H1 (cell line): ENCODE measurements at regions not wholly inside any gene's neighbourhood (a gene's known extent, or its start where the extent isn't known, plus 50 kb on each side); places are given as distances from the start of the nearest gene placed in this dataset.

Source experiments
- CTCF ChIA-PET: fragments of 300-600 bp; sonication (Branson Sonifier 250); formaldehyde crosslinking; loops from one replicate; lab custom pipeline; 2021; ENCODE audit not compliant: partially characterized antibody; lab: Charles Lee
- POLR2A ChIA-PET: fragments of 300-600 bp; sonication (Branson Sonifier 250); formaldehyde crosslinking; loops from one replicate; lab custom pipeline; 2021; ENCODE audit warnings: inconsistent platforms; ENCODE audit not compliant: partially characterized antibody; lab: Charles Lee
- DNase-seq, 2 experiments: peaks; one replicate each; pipeline versions ENCODE4 v3.0.0 to v3.0.0-alpha.2; 2010 to 2022; ENCODE audit warnings: low spot score in 2 of 2, low read depth in 1 of 2, mixed read lengths in 1 of 2
- FAIRE-seq: peaks from 2 replicates; lab custom pipeline; 2011; peaks lifted over from hg19 to GRCh38; lab: Jason Lieb, UNC
- H2AFZ ChIP-seq: 2 replicates; pipeline ENCODE4 v1.8.1; 2012; ENCODE audit warnings: low read length, inconsistent platforms
- H2AK5ac ChIP-seq: 2 replicates; pipeline ENCODE4 v1.6.1; 2013; ENCODE audit warnings: low read depth, low read length
- H2BK120ac ChIP-seq: replicated peaks from 2 replicates; pipeline ENCODE3; 2013; ENCODE audit warnings: low read depth, low read length, inconsistent platforms
- H2BK12ac ChIP-seq: 2 replicates; pipeline ENCODE4 v1.6.1; 2013; ENCODE audit warnings: low read depth, low read length
- H2BK15ac ChIP-seq: 2 replicates; pipeline ENCODE4 v1.6.1; 2013; ENCODE audit warnings: low read length
- H2BK20ac ChIP-seq: 2 replicates; pipeline ENCODE4 v1.6.1; 2013; ENCODE audit warnings: low read length
- H2BK5ac ChIP-seq: 2 replicates; pipeline ENCODE4 v1.6.1; 2013; ENCODE audit warnings: low read depth, low read length
- H3K14ac ChIP-seq: 2 replicates; pipeline ENCODE4 v1.6.1; 2013; ENCODE audit warnings: inconsistent platforms; ENCODE audit not compliant: insufficient read length
- H3K18ac ChIP-seq: 2 replicates; pipeline ENCODE4 v1.6.1; 2013; ENCODE audit warnings: low read length; ENCODE audit errors: extremely low read depth
- H3K23ac ChIP-seq: 2 replicates; pipeline ENCODE4 v1.6.1; 2013; ENCODE audit warnings: inconsistent platforms; ENCODE audit not compliant: insufficient read length
- H3K23me2 ChIP-seq: 2 replicates; pipeline ENCODE4 v1.6.1; 2013; ENCODE audit warnings: low read depth, low read length
- H3K27ac ChIP-seq: 2 replicates; pipeline ENCODE4 v1.6.1; 2011; ENCODE audit warnings: low read depth, low read length, inconsistent platforms
- H3K27me3 ChIP-seq, 4 experiments: replicated peaks in 1 of 4; 1 replicate in 1 of 4; 2 replicates in 3 of 4; pipeline versions ENCODE4 v1.6.1 to v1.8.1; 2011 to 2013; ENCODE audit warnings: low read length in 3 of 4, mild to moderate bottlenecking in 3 of 4, inconsistent platforms in 2 of 4, mixed read lengths in 2 of 4, moderate library complexity in 1 of 4; ENCODE audit not compliant: control insufficient read depth in 3 of 4, insufficient read depth in 3 of 4; ENCODE audit errors: extremely low read depth in 1 of 4
- H3K36me3 ChIP-seq, 4 experiments: 2 replicates each; pipeline versions ENCODE4 v1.6.1 to v1.8.1; 2011 to 2013; ENCODE audit warnings: mild to moderate bottlenecking in 4 of 4, low read length in 3 of 4, moderate library complexity in 2 of 4, control low read depth in 1 of 4, inconsistent platforms in 1 of 4; ENCODE audit not compliant: insufficient read depth in 4 of 4, control insufficient read depth in 2 of 4
- H3K4ac ChIP-seq: replicated peaks from 2 replicates; pipeline ENCODE3; 2013; ENCODE audit warnings: low read length, low read depth, mixed read lengths, inconsistent platforms; ENCODE audit not compliant: insufficient read length
- H3K4me1 ChIP-seq, 4 experiments: replicated peaks in 1 of 4; 1 replicate in 1 of 4; 2 replicates in 3 of 4; pipeline versions ENCODE4 v1.6.1 to v1.8.1; 2011 to 2013; ENCODE audit warnings: low read length in 3 of 4, inconsistent platforms in 2 of 4, mixed read lengths in 1 of 4; ENCODE audit not compliant: insufficient read depth in 4 of 4, control insufficient read depth in 3 of 4
- H3K4me2 ChIP-seq, 2 experiments: 2 replicates each; pipeline versions ENCODE4 v1.6.1 to v1.8.1; 2011 to 2013; ENCODE audit warnings: low read depth in 2 of 2, low read length in 2 of 2, control low read depth in 1 of 2, inconsistent platforms in 1 of 2, mild to moderate bottlenecking in 1 of 2; ENCODE audit not compliant: insufficient read depth in 1 of 2
- H3K4me3 ChIP-seq, 4 experiments: fragments of 200-600, 300-600 bp in 1 of 4; sonication (generic), shearing (Covaris generic), sonication (Bioruptor Twin) in 1 of 4; 2 replicates each; pipeline versions ENCODE4 v1.5.1 to v1.8.1; 2011 to 2016; ENCODE audit warnings: low read length in 4 of 4, low read depth in 3 of 4, control low read depth in 2 of 4, inconsistent platforms in 2 of 4, mild to moderate bottlenecking in 2 of 4, mixed read lengths in 1 of 4, moderate library complexity in 1 of 4; ENCODE audit not compliant: insufficient read depth in 2 of 4; ENCODE audit errors: extremely low read depth in 1 of 4
- H3K56ac ChIP-seq: replicated peaks from 2 replicates; pipeline ENCODE3; 2013; ENCODE audit warnings: low read depth, mild to moderate bottlenecking, mixed read lengths, low read length, inconsistent platforms; ENCODE audit not compliant: insufficient read length
- H3K79me1 ChIP-seq: 2 replicates; pipeline ENCODE4 v1.6.1; 2013; ENCODE audit warnings: low read depth, low read length, control low read depth
- H3K79me2 ChIP-seq, 2 experiments: 2 replicates each; pipeline versions ENCODE4 v1.6.1 to v1.8.1; 2012 to 2013; ENCODE audit warnings: low read length in 2 of 2, mild to moderate bottlenecking in 2 of 2, inconsistent platforms in 1 of 2; ENCODE audit not compliant: insufficient read depth in 2 of 2, control insufficient read depth in 1 of 2
- H3K9ac ChIP-seq, 4 experiments: replicated peaks in 1 of 4; 1 replicate in 1 of 4; 2 replicates in 3 of 4; pipeline versions ENCODE4 v1.6.1 to v1.8.1; 2011 to 2013; ENCODE audit warnings: low read depth in 3 of 4, low read length in 3 of 4, control low read depth in 2 of 4, mild to moderate bottlenecking in 2 of 4, moderate library complexity in 2 of 4, inconsistent platforms in 1 of 4; ENCODE audit errors: extremely low read depth in 1 of 4
- H3K9me3 ChIP-seq, 2 experiments: 2 replicates each; pipeline versions ENCODE4 v1.6.1 to v1.8.1; 2012 to 2013; ENCODE audit warnings: mild to moderate bottlenecking in 2 of 2, moderate library complexity in 2 of 2, control low read depth in 1 of 2, inconsistent platforms in 1 of 2, low read depth in 1 of 2, low read length in 1 of 2, mixed read lengths in 1 of 2; ENCODE audit not compliant: insufficient read depth in 2 of 2
- H4K20me1 ChIP-seq, 2 experiments: replicated peaks in 1 of 2; 2 replicates each; pipeline versions ENCODE3 to v1.8.1; 2011 to 2013; ENCODE audit warnings: inconsistent platforms in 2 of 2, low read length in 2 of 2, mild to moderate bottlenecking in 1 of 2; ENCODE audit not compliant: insufficient read depth in 2 of 2, control insufficient read depth in 1 of 2
- H4K5ac ChIP-seq: 2 replicates; pipeline ENCODE4 v1.6.1; 2013; ENCODE audit warnings: low read length, low read depth, mixed read lengths, inconsistent platforms; ENCODE audit not compliant: insufficient read length
- H4K8ac ChIP-seq: 2 replicates; pipeline ENCODE4 v1.8.0; 2013; ENCODE audit warnings: mild to moderate bottlenecking, moderate library complexity, low read length, inconsistent platforms; ENCODE audit not compliant: insufficient read depth; ENCODE audit errors: extremely low read depth
- H4K91ac ChIP-seq: replicated peaks from 2 replicates; pipeline ENCODE3; 2013; ENCODE audit warnings: low read length, mixed read lengths, inconsistent platforms; ENCODE audit not compliant: insufficient read length
- ATF3 ChIP-seq: IDR thresholded peaks from 2 replicates; pipeline ENCODE4 v1.6.1; 2011; ENCODE audit warnings: low read depth, mild to moderate bottlenecking, low read length; ENCODE audit not compliant: insufficient read depth
- BRCA1 ChIP-seq: IDR thresholded peaks from 2 replicates; pipeline ENCODE4 v1.6.1; 2012; ENCODE audit warnings: low read depth, low read length, improper control_type of control experiment
- CREB1 ChIP-seq: IDR thresholded peaks from 2 replicates; pipeline ENCODE4 v1.6.1; 2012; ENCODE audit warnings: inconsistent platforms
- CTBP2 ChIP-seq: IDR thresholded peaks from 2 replicates; pipeline ENCODE4 v1.7.0; 2011; ENCODE audit warnings: borderline replicate concordance, mild to moderate bottlenecking, moderate library complexity, mixed read lengths, low read length; ENCODE audit not compliant: insufficient read depth, insufficient read length
- EP300 ChIP-seq, 2 experiments: IDR thresholded peaks; 1 replicate in 1 of 2; 2 replicates in 1 of 2; pipeline ENCODE4 v1.6.1; 2011 to 2012; ENCODE audit warnings: low read depth in 2 of 2, low read length in 2 of 2, mild to moderate bottlenecking in 2 of 2, borderline replicate concordance in 1 of 2, inconsistent platforms in 1 of 2, moderate library complexity in 1 of 2
- HDAC2 ChIP-seq, 2 experiments: fragments of 300-600 bp in 1 of 2; sonication (generic) in 1 of 2; IDR thresholded peaks; 2 replicates each; pipeline ENCODE4 v1.6.1; 2011 to 2012; ENCODE audit warnings: low read depth in 2 of 2, low read length in 2 of 2, mild to moderate bottlenecking in 2 of 2, moderate library complexity in 2 of 2, borderline replicate concordance in 1 of 2, inconsistent platforms in 1 of 2
- HDAC6 ChIP-seq: IDR thresholded peaks from one replicate; pipeline ENCODE4 v1.7.1; 2012; ENCODE audit warnings: low read depth, mild to moderate bottlenecking, inconsistent platforms, low read length, moderate library complexity
- KDM4A ChIP-seq: IDR thresholded peaks from one replicate; pipeline ENCODE4 v1.7.1; 2012; ENCODE audit warnings: low read depth, mild to moderate bottlenecking, moderate library complexity, low read length, inconsistent platforms; ENCODE audit not compliant: severe bottlenecking
- MAFK ChIP-seq: IDR thresholded peaks from 2 replicates; pipeline ENCODE4 v1.6.1; 2012; ENCODE audit warnings: low read depth, mild to moderate bottlenecking, improper control_type of control experiment, low read length
- RBBP5 ChIP-seq: IDR thresholded peaks from 2 replicates; pipeline ENCODE4 v1.7.1; 2012; ENCODE audit warnings: low read depth, mild to moderate bottlenecking, inconsistent platforms, low read length, moderate library complexity, borderline replicate concordance
- TAF1 ChIP-seq: IDR thresholded peaks from 2 replicates; pipeline ENCODE4 v1.6.1; 2011; ENCODE audit warnings: mild to moderate bottlenecking, low read depth, low read length
- TAF7 ChIP-seq: optimal IDR thresholded peaks from 2 replicates; pipeline ENCODE3; 2011; ENCODE audit warnings: low read depth, mild to moderate bottlenecking, inconsistent platforms, low read length, moderate library complexity, borderline replicate concordance
- WGBS, 2 experiments: shearing (Covaris generic) in 1 of 2; methylation state at CpG; one replicate each; pipeline versions ENCODE4 v1.1.6 to v1.1.7; 2013 to 2015; ENCODE audit warnings: low lambda C conversion rate in 2 of 2, mixed read lengths in 2 of 2, inconsistent platforms in 1 of 2, low coverage in 1 of 2, missing lambda C conversion rate in 1 of 2; ENCODE audit not compliant: insufficient replicate concordance in 2 of 2, insufficient coverage in 1 of 2, insufficient read length in 1 of 2; ENCODE audit errors: extremely low coverage in 1 of 2, missing lambda C conversion rate in 1 of 2; 5-methylcytosine and 5-hydroxymethylcytosine counted together
- TF ChIP-seq, protein P1 (sequence below): IDR thresholded peaks from 2 replicates; pipeline ENCODE4 v1.6.1; 2012; ENCODE audit warnings: inconsistent platforms

- no peaks in the 10 kb centered on the region for H4K20me1 ChIP-seq
- no peak overlapping the region for H4K8ac ChIP-seq
- DNase-seq (no peak), FAIRE-seq (no peak)
- no peak overlapping the region for H2BK15ac ChIP-seq
- H3K23ac ChIP-seq: no peak overlapping the region
- H3K9me3 ChIP-seq: peaks cover 12 to 15% of the 10 kb centered on the region in 2 experiments
- H2AFZ ChIP-seq: no peak overlapping the region
- no peak overlapping the region for H2AK5ac ChIP-seq
- peaks cover 0 to 5% (median 0%) of the 10 kb centered on the region in 4 experiments; a peak in 4 of 7 replicates for H3K4me1 ChIP-seq
- H2BK12ac ChIP-seq: no peak overlapping the region
- H3K79me2 ChIP-seq: no peaks in the 10 kb centered on the region
- H3K56ac ChIP-seq: no peak overlapping the region
- no peaks in the 10 kb centered on the region for H3K27me3 ChIP-seq
- no peaks in the 10 kb centered on the region for H3K23me2 ChIP-seq
- H2BK120ac ChIP-seq: no peak overlapping the region
- no peak overlapping the region for H2BK20ac ChIP-seq
- CTCF ChIA-PET: interaction anchor here (0.7 kb wide), 1 partner anchor 582 kb away, joined by 3 read pairs; no protein-coding TSS in a partner anchor
- no peak overlapping the region for H3K18ac ChIP-seq
- WGBS, 2 experiments: 79% methylated on average over 4 of the region's 4 CpGs; no CpG with 5 or more reads in 1 of the 2 experiments
- H3K79me1 ChIP-seq: no peaks in the 10 kb centered on the region
- H4K91ac ChIP-seq: no peak overlapping the region
- no peak overlapping the region for H3K4ac ChIP-seq
- POLR2A ChIA-PET: no interaction called here
- H3K27ac ChIP-seq: no peak overlapping the region
- H4K5ac ChIP-seq: no peak overlapping the region
- H3K9ac ChIP-seq: no peak overlapping the region
- no peaks in the 10 kb centered on the region for H3K36me3 ChIP-seq
- no peak overlapping the region; a peak in 1 of 4 replicates for H3K4me2 ChIP-seq
- H3K14ac ChIP-seq: no peak overlapping the region
- no peak overlapping the region for H3K4me3 ChIP-seq
- no peak overlapping the region for H2BK5ac ChIP-seq
- TF ChIP-seq TAF1 (no peak), EP300 (IDR thresholded peaks at IDR 0.05; ENCODE audit: borderline replicate concordance in 1 of 2, low read depth in 2 of 2, low read length in 2 of 2) (no peak), ATF3 (no peak), RBBP5 (no peak), TAF7 (no peak), BRCA1 (no peak), HDAC6 (no peak), CTBP2 (no peak), KDM4A (no peak), MAFK (no peak), HDAC2 (IDR thresholded peaks at IDR 0.05; ENCODE audit: borderline replicate concordance in 1 of 2, low read depth in 2 of 2, low read length in 2 of 2) (no peak), CREB1 (no peak)
- TF ChIP-seq, protein P1, sequence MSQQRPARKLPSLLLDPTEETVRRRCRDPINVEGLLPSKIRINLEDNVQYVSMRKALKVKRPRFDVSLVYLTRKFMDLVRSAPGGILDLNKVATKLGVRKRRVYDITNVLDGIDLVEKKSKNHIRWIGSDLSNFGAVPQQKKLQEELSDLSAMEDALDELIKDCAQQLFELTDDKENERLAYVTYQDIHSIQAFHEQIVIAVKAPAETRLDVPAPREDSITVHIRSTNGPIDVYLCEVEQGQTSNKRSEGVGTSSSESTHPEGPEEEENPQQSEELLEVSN: no peak
These were observed 714.2 kb downstream of the SUCLG1 start for GRCh38 chr2:83744855-83745254.
